ENCODE measurements at regions not wholly inside any gene's neighbourhood (a gene's known extent, or its start where the extent isn't known, plus 50 kb on each side); places are given as distances from the start of the nearest gene placed in this dataset.

DNA sequence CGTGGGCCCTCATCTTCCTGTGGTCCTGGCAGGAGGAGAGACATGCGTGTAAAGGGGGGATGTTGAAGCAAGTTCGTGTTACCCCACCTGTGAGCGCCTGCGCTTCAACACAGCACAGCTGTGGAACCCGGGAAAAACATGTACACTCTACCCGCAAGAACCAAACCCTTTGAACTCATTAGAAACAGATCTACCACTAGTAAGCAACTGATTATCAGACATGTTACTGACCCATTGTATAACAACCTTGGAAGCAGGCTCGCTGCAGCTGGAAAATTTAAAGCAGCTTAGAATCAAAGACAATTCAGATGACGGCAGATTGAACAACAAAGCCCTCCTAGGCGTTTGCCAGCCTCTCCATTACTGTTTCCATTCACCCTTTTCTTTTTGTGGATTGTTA lies 771.7 kb upstream of the SALL3 start:
- no peak for DNase-seq (ENCODE audit: low read depth in 2 of 2)

DNA sequence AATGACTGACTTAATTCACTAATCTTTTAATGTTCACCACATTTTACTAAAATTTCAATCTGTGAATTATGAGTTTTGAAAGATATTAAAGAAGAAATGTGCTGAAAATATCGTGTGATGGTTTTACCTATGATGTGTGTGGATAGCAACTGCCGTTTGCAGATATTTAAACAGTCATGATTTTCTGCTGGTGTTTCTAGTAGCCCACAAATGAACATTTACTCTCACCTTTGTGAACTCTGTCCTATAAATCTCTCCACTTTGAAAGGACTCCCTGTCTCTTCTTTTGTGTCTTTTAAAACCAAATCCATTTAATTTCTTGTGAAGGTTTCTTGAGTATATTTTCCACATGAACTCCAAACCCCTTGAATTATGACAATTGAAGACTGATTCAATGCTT lies 771.2 kb upstream of the SALL3 start:
- DNase-seq (ENCODE audit: low read depth in 2 of 2): no peak

DNA sequence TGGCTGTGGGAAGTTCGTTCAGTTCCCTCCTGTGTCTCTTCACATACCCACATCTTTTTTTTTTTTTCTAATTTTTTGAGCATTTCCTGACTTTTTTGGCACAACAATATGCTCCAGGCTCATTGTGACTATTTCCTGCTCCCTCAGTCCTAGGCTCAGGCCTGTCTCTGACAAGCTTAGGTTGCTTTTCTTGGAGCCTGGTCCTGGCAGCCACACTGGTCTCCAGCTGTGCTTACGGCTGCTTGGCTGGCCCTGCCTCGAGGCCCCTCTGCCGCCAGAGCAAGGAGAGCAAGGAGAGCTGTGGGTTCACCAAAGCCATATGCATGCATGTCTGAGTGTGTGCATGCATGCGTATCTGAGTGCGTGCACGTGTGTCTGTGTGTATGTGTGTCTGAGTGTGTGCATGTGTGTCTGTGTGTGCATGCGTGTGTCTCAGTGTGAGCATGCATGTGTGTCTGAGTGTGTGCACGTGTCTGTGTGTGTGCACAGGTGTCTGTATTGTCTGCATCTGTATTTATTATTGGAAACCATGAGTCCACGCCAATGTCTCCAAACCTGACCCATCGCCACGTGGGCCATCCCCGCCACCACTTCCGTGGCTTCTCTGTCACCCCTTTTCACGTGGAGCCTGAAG lies 766.1 kb upstream of the SALL3 start:
- DNase-seq (ENCODE audit: low read depth in 2 of 2): no peak

DNA sequence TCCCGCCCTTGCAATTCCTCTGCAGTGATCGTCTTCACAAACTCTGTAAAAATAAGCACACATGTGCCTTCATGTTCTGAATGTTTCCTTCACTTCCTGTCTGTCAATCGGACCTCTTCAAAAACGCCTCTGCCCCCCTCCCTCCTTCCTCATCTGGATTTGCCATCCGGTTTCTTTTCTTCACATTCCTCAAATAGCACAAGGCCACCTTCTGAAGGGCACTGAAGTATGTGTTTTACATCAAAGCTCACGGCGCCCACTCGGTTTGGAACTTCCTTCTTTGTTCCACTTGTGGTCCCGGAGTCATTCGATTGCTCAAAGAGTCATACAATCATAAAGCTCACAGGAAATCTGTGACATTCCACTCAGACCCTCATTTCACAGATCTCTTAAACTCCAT lies 758.1 kb upstream of the SALL3 start:
- no peak for DNase-seq (ENCODE audit: low read depth in 2 of 2)

DNA sequence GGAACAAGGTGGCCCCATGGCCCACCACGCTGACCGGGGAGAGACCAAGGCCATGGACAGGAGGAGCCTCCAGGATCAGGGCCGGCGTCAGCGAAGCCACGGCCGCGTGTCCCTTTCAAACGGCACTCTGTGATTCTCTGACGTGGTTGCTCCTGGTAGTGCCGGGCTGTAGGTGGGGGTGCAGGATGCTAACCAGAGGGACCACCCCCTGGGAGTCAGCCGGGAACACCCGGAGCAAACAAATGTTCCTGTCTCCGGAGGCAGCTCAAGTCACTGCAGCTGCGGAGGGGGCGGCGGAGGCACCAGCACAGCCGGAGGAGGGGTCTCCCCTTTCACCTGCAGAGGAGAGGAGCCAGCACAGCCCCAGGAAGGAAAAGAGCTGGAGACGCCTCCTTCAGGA lies 750.6 kb upstream of the SALL3 start:
- DNase-seq (ENCODE audit: low read depth in 2 of 2): no peak

DNA sequence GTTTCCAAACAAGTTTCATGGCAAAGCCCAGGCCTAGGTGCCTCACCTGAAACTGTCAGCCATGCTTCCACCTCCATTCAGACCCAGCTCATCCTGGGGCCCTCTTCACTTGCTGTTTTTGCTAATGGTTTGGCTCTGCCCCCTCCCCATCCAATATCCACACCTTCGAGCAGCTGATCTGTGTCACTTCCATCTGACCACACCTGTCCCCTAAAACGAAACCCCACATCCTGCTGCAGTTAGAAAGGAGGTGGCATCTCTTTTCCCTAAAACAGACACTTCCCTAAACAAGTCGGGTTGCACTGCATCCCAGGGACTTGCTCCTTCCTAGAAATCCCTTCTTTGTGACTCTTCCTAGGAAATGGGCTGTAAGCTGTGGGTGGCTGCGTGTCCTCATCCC lies 748.7 kb upstream of the SALL3 start:
- no peak for DNase-seq (ENCODE audit: low read depth in 2 of 2)

DNA sequence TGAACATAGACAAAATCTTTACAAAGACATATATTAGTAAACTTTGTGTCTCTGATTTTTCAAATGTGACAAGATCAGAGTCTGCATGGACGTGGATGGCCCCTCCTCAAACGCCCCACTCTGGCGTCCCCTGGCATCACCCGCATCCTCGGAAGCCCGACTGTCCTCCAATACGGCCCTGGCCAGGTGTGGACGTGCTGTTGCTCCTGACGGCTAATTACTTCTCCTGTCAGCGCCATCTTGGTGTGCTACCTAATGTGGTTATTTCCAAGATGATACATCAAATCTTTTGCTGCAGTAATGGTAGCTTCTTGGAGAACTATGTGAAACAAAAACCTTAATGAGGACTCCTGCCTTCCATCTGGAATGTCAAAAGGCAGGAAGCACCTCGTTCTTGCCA lies 747.4 kb upstream of the SALL3 start:
- DNase-seq (ENCODE audit: low read depth in 2 of 2): no peak

DNA sequence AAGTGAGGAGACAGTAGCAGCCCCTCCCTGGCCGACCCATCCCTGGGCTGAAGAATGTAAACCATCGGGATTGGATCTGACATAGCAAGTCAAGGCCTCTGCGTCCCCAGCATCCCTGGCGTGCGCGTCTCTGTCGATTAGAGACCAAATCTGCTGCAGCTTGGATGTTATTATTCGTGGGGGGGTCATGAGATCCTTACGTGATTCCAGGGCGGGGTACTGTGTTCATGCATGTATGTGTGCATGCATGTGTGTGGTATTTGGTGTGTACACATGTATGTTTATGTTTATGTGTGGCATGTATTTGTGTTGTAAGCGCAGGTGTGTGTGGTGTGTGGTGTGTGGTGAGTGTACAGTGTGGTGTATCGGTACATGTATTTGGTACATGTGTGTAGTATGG lies 741.8 kb upstream of the SALL3 start:
- no peak for DNase-seq (ENCODE audit: low read depth in 2 of 2)

DNA sequence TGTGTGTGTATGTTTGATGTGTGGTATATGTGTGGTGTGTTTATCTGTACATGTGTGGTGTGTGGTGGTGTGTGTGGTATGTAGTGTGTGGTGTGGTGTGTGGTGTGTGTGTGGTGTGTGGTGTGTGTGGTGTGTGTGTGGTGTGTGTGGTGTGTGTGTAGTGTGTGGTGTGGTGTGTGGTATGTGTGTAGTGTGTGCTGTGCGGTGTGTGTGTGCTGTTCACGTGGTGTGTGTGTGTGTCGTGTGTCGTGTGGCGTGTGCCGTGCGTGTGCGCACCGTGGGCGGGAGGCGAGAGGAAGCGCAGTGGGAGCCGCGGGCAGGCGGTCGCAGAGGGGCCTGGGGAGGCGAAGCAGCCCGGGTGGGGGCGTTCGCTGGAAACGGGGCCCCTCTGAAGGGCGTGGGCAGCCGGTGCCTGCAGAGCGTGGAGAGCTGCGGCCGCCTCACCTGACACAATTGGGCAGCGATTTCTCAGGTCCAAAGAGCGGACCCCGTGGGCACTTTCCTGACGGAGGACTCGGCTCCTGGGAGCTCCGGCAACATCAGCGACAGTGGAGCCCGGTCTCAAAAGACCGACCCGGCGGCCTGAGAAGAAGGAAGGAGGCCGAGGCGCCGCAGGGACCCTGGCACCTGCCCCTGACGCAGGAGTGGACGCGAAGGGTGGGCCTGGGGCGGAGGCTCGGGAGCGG lies 741.1 kb upstream of the SALL3 start:
- DNase-seq (ENCODE audit: low read depth in 2 of 2): no peak

DNA sequence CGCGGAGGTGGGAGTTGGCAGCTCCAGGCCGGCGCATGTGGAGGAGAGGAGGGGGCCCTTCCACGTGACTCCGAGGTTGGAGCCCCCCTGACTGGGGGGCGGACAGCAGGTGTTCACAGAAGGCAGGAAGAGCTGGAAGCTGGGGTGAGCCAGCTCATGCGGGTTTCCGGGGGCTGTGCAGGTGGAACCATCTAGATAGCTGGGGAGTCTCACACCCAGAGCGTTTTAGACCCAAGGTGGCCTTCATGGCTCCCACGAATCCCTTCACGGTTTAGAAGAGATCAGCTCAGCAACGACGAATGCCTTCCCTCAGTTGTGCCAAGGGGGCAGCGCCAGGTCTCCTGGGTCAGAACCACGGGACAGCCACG lies 740.5 kb upstream of the SALL3 start:
- DNase-seq (ENCODE audit: low read depth in 2 of 2): no peak

DNA sequence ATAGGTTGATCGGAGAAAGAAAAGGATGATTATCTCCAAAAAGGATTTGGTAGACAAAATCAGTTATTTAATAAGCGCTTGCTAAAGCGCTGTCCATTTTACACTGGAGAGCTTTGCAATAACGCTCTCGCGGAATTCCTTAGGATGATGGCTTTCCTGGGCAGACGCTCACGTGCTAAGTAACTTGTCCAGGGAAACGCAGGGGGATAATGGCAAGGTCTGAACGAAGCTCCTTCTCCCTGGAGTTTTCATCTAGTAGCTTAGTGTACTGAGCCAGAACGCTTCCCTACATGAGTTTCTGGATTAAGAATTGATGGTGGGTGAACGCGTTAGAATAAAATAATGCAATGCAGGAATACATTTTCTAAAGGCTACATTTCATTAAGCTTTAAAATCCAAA lies 739.5 kb upstream of the SALL3 start:
- DNase-seq (ENCODE audit: low read depth in 2 of 2): no peak

DNA sequence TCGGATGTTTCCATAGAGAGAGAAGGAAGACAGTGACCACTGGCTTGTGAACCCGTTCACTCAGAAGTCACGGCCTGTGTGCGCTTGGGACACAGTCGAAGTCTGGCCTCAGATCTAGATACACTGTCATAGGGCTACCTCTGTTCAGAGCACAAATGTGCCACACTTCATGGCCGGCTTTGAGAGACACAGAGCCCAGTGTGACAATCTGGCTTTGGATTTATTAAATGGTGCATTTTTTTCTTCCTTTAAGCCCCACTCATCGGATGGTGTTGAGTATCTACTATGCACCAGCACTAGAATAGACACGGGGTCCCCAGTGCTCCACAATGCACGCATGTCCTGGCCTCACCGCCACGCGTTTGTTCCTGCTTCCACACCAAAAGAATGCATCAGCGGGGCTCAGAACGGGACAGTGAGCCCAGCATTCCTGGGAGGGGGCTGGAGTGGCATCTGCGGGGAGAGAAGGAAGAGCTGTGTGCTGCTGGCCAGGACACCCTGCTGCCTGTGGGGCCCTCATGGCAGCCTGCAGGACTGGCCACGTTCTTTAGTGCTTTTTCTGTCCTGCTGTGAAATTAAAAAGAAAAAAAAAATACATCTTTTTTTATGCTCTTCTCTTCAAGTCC lies 738.9 kb upstream of the SALL3 start:
- no peak for DNase-seq (ENCODE audit: low read depth in 2 of 2)

DNA sequence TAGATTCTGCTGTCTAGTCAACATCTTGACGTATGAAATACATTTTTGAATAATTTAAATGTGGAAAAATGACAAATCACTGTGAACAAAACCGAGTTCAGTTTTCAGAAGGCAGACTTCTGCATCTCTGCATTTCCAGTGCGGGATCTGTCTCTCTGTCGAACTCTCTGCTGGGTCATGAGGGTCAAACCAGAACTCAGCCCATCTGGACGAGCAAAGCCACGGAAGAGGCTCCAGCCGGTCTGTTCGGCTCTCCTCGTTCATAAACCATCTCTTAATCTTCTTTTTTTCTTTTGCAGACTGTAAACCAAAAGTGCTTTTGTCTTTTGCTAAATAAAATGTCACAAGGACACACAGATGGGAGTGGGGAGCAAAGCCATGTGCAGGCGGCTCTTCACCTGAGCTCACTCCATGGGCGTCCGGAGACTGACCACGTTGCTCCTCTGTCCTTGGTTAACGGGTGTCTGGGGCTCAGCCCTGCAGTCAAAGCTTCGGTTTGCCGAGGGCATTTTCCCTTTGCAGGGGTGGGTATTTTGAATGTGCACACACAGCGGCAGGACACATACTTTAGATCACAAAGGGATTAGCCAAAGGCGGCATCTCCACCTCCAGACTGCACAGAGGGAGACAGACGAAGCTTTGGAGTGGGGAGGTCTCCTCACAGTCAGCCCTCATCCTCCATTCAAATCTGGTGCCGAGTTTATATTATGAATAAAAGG lies 737.9 kb upstream of the SALL3 start:
- no peak for DNase-seq (ENCODE audit: low read depth in 2 of 2)

DNA sequence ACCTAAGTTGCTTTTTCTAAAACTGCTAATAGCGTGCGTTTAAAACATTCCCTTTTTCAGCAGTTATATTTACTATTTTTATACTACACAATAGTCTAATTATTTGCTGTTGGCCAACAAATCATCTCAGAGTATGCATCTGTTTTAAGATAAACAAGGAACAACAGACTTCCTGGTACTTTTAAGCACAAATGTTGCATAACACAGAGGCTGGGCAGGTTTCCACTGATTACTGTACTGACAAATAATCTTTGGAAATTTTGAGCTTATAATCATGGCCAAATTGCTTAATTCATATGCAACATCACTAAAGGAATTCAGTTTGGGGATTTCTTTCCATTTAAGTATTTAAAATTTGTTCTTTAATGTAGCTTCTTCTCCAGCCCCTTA lies 737.4 kb upstream of the SALL3 start:
- no peak for DNase-seq (ENCODE audit: low read depth in 2 of 2)

DNA sequence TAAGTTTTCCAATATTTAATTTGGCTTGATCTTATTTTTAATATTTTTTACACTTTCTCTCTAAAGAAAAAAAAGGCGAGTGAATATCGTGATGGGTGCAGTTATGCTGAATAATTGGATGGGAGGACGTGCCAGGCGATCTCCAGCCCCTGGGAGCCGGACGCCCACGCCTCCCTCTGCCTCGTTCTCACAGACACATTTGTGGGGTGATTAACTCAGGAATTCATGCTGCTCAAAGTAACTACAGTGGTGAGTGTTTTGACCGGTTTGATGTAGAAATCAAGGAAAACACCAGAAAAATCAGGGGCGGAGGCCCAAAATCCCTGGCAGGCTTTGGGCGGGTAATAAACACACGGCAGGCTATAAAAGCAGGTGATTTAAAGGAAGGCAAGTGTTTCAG lies 736.8 kb upstream of the SALL3 start:
- DNase-seq (ENCODE audit: low read depth in 2 of 2): no peak

DNA sequence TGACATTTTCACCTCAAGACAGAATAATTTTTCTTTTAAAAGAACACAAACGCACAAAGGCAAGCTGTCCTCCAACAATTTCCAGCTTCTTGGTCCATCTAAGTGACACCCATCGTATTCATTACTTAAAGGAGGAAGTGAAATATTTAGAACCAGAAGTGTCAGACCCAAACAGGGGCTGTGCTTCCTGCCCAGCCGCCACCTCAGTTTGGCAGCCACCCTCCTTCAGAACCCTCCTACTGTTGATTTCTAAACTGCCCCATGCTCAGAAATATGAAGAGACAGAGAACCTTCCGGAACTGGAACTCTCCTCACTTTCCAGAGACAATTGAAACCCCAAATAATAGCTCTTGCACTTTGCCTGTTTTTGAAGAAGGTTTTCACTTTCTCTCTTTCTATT lies 734.8 kb upstream of the SALL3 start:
- DNase-seq (ENCODE audit: low read depth in 2 of 2): no peak

DNA sequence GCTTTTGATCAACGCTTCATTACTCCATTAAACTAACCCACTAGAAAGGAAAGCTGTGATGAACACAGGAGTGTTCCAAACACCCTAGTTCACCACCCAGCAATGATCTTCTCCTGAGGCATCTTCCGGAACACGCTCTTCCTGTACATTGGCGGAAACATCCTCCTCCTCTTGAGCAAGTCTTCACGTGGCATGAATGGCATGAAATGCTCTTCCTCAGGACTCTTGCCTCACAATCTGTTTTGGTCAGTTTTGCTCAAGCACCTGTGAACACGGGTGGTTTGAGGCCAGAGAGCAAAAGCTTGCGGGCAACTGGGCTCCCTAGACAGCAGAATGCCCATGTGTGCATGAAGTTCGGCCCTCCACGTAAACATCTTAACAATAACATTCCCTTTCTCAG lies 734.2 kb upstream of the SALL3 start:
- no peak for DNase-seq (ENCODE audit: low read depth in 2 of 2)

DNA sequence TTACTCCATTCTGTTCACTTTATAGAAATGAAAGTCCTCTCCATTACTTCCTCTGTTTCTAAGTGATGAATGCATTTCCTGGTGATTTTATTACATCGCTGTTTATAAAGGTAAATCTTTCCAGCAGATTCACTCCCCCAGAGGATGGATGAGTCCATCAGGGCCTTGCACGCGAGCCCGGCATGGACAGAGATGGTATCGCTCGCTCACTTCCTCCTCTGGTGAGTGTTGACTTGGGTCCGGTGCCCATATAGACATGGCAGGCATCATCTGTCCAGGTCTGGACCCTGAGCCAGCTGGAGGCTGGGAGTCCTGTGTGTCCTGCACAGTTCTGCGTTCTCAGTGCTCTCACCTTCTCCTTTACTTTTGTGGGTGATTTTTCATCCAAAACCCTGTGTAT lies 733.6 kb upstream of the SALL3 start:
- DNase-seq (ENCODE audit: low read depth in 2 of 2): no peak

DNA sequence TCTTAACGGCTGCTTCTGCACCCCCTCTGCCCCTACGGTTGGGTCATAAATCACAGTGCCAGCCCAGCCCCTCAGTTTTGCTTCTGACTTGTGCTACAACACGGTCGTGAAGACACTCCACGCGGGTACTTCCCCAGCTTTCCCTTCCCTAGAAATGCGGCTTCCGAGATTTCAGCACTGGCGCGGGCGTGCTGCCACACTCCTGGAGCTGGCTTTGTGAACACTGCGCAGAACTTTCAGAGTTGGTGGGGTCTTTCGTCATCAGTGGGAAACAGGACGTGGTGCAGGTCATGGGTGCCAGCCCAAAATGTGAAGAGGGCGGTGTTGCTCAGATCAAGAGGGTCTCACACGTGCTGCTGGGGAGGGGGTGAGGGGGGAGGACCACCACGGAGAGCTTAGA lies 733.0 kb upstream of the SALL3 start:
- no peak for DNase-seq (ENCODE audit: low read depth in 2 of 2)

DNA sequence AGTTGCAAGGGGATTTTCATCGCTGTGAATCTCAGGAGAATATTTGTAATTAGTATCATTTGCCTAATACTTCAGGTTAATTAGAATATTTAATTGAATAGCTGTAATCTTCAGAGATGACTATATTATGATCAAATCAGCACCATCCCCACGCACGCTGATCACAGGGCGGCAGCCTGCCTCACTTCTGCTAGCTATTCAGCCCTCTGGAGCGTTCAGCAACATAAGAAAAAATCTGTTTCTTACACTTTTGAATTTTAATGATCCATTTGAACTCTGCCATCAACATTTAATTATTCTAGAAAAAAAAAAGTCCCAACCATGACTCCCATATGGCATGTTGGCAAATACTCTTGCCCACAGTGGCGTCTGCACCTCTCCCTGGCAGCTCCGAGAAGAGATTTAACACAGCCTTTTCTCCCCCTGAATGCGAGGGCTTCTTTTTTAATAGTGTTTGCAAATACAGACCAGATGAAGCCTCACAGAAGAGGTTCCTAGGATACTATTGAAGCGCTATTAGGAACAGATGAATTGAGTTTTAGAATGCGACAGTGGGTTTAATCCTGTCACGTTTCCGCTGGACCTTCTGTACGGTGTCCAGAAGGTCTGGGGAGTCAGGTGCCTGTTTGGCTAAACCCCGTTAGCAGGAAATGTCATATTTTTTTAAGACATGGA lies 731.9 kb upstream of the SALL3 start:
- DNase-seq (ENCODE audit: low read depth in 2 of 2): no peak

DNA sequence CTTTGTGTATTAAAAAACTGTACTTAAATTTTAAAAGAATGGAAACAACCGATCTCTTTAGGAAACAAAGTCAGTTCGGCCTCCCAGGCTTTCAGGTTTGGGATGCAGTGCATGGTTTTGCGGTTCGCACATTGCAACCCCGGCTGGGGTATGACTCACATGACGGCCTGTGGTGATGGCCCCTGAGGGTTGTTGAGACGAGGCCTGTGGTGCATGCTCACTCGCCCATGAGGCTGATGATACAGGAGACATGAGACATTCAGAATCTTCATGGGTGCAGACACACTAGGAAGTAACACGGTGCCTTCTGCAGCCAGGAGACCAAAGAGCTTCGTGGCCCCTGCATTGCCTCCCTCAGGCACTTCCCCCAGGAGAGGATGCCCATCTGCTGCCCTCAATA lies 724.6 kb upstream of the SALL3 start:
- DNase-seq (ENCODE audit: low read depth in 2 of 2): no peak

DNA sequence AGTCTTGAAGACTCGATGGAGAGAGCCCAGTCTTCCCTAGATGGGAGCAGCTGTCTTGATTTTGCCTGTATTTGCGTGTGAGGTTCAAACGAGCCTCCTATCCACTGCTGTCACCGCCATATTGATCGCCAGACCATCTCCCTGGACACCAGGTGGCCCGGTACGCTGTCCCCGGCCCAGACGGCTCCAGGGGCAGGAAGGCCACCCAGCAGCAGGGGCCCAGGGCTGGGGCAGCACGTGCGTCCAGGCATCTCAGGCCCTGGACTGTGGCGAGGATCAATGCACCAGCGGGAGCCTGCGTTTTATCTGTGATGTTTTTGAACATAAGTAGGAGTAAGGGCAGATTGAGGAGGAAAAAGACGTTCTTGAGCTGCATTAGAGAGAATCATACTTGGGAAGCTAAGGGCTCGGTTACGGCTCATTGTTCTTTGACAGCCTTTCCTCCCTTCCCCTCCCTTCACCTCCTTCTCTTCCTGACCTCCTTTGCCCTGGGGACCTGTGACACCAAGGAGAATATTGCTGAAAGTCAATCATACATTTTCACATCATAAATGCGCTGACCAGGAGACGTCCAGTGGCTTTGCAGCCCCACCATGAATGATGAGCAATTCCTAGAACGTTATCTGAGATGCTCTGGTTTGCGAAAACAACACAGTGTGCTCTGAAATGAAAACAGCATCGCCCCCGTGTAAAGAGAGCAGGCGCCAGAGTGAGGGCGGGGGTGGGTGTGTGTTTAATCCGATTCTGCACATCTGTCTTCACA lies 711.2 kb upstream of the SALL3 start:
- no peak for DNase-seq (ENCODE audit: low read depth in 2 of 2)
